HG03175 (cell line): ENCODE measurements at regions not wholly inside any gene's neighbourhood (a gene's known extent, or its start where the extent isn't known, plus 50 kb on each side); places are given as distances from the start of the nearest gene placed in this dataset.

Experiments used
- ATAC-seq: cut with Tn5 transposase; IDR thresholded peaks from one replicate; pipeline ENCODE4 v1.9.1; 2021; ENCODE audit warnings: mild to moderate bottlenecking, moderate library complexity; ENCODE audit not compliant: unreplicated experiment

GRCh38 chr4:162401021-162401420, 237.2 kb upstream of the FSTL5 start:
- no peak for ATAC-seq

- ATAC-seq, result peak; percentile 70
Measured at GRCh38 chr4:162392946-162393345, 229.1 kb upstream of the FSTL5 start.

- ATAC-seq, result no peak
Measured at GRCh38 chr4:162366146-162366545, 202.3 kb upstream of the FSTL5 start.

GRCh38 chr4:162364651-162365050, 200.9 kb upstream of the FSTL5 start:
- ATAC-seq, result no peak

- no peak for ATAC-seq
Measured at GRCh38 chr4:162360369-162361149, 196.8 kb upstream of the FSTL5 start.

GRCh38 chr4:162356181-162356580, 192.4 kb upstream of the FSTL5 start:
- no peak for ATAC-seq

- ATAC-seq, result no peak
Measured at GRCh38 chr4:162352580-162353107, 188.8 kb upstream of the FSTL5 start.

- no peak for ATAC-seq
Measured at GRCh38 chr4:162350331-162350730, 186.5 kb upstream of the FSTL5 start.

- no peak for ATAC-seq
Measured at GRCh38 chr4:162349395-162349794, 185.6 kb upstream of the FSTL5 start.

- no peak for ATAC-seq
Measured at GRCh38 chr4:162347842-162348213, 184.0 kb upstream of the FSTL5 start.

GRCh38 chr4:162347156-162347841, 183.5 kb upstream of the FSTL5 start:
- ATAC-seq, result no peak

GRCh38 chr4:162343967-162344366, 180.2 kb upstream of the FSTL5 start:
- no peak for ATAC-seq

GRCh38 chr4:162341533-162341932, 177.7 kb upstream of the FSTL5 start:
- no peak for ATAC-seq

GRCh38 chr4:162323919-162324318, 160.1 kb upstream of the FSTL5 start:
- no peak for ATAC-seq

GRCh38 chr4:162322054-162322453, 158.3 kb upstream of the FSTL5 start:
- no peak for ATAC-seq

GRCh38 chr4:162285753-162286152, 122.0 kb upstream of the FSTL5 start:
- ATAC-seq, result no peak

GRCh38 chr4:162282684-162283083, 118.9 kb upstream of the FSTL5 start:
- ATAC-seq, result no peak

GRCh38 chr4:162274354-162274753, 110.6 kb upstream of the FSTL5 start:
- ATAC-seq, result peak; percentile 85

GRCh38 chr4:162272215-162272614, 108.4 kb upstream of the FSTL5 start:
- ATAC-seq, result no peak

- no peak for ATAC-seq
Measured at GRCh38 chr4:162268911-162269310, 105.1 kb upstream of the FSTL5 start.

- no peak for ATAC-seq
Measured at GRCh38 chr4:162265802-162266201, 102.0 kb upstream of the FSTL5 start.

- ATAC-seq, result no peak
Measured at GRCh38 chr4:162245051-162245450, 81.3 kb upstream of the FSTL5 start.
